ENCODE measurements at regions not wholly inside any gene's neighbourhood (a gene's known extent, or its start where the extent isn't known, plus 50 kb on each side); places are given as distances from the start of the nearest gene placed in this dataset.

DNA sequence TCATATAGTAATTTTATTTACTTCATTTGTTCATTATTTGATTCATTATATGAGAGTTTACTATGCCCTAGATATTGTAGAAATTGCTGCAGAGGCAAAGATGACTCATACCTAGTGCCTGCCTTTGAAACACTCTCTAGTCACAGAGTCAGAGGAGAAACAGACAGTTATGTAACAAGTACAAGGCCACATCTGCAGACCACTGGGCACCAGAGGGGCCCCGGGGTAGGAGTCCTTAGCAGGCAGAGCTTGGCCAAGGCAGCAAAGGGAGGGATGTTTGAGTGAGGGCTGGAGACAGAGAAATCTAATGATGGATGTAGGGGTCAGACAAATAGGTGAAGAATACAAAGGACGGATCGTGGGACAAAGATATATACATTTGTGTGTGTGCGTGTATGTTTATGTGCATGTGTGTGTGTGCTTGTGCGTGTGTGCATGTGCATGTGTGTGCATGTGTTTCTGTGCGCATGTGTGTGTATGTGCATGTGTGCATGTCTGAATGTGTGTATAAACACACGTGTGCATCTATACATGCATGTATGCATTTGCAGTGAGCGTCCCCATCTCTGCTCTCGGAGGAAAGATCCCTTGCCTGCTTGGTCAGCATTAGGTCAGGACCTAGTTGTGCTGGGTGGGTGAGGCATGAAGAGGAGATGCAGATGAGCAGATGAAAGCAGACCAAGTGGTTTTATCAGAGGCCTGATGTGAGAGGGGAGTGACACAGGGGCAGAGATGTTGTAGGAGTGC is 170.6 kb upstream of the MYT1L start:
- TF ChIP-seq, protein P1, sequence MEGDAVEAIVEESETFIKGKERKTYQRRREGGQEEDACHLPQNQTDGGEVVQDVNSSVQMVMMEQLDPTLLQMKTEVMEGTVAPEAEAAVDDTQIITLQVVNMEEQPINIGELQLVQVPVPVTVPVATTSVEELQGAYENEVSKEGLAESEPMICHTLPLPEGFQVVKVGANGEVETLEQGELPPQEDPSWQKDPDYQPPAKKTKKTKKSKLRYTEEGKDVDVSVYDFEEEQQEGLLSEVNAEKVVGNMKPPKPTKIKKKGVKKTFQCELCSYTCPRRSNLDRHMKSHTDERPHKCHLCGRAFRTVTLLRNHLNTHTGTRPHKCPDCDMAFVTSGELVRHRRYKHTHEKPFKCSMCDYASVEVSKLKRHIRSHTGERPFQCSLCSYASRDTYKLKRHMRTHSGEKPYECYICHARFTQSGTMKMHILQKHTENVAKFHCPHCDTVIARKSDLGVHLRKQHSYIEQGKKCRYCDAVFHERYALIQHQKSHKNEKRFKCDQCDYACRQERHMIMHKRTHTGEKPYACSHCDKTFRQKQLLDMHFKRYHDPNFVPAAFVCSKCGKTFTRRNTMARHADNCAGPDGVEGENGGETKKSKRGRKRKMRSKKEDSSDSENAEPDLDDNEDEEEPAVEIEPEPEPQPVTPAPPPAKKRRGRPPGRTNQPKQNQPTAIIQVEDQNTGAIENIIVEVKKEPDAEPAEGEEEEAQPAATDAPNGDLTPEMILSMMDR (IDR thresholded peaks at IDR 0.05), result no peak
- no peak overlapping the region for H3K27ac Mint-ChIP-seq
- intact Hi-C loops (cut with DNase I, micrococcal nuclease), result no loop called here
- no peaks in the 10 kb centered on the region for H3K27me3 ChIP-seq (ENCODE audit: control insufficient read depth in 1 of 2, insufficient read depth in 2 of 2, low read length in 2 of 2)
- ATAC-seq (ENCODE audit: poor library complexity) (no peak), DNase-seq (no peak)
- peaks cover 7% of the 10 kb centered on the region for H3K27me3 Mint-ChIP-seq
- no peak overlapping the region for H3K27ac ChIP-seq (ENCODE audit: low read depth in 1 of 2, low read length in 2 of 2)
- ChIA-PET POLR2A (no interaction called here), CTCF (no interaction called here)
- no peaks in the 10 kb centered on the region for H3K4me1 ChIP-seq (ENCODE audit: insufficient read depth, low read length)
- no peak overlapping the region for H3K4me3 ChIP-seq (ENCODE audit: low read length)
- H3K9me3 ChIP-seq (ENCODE audit: control insufficient read depth in 1 of 2, insufficient read depth in 1 of 2, low read length in 2 of 2), result peaks cover 0 to 6% of the 10 kb centered on the region in 2 experiments
- no peaks in the 10 kb centered on the region for H3K4me1 Mint-ChIP-seq (ENCODE audit: low read depth)
- no peaks in the 10 kb centered on the region for H3K36me3 ChIP-seq (ENCODE audit: insufficient read depth, low read length)
- H3K36me3 Mint-ChIP-seq (ENCODE audit: low read depth), result no peaks in the 10 kb centered on the region
- no peak overlapping the region for H3K4me3 Mint-ChIP-seq
- no peaks in the 10 kb centered on the region for H3K9me3 Mint-ChIP-seq

DNA sequence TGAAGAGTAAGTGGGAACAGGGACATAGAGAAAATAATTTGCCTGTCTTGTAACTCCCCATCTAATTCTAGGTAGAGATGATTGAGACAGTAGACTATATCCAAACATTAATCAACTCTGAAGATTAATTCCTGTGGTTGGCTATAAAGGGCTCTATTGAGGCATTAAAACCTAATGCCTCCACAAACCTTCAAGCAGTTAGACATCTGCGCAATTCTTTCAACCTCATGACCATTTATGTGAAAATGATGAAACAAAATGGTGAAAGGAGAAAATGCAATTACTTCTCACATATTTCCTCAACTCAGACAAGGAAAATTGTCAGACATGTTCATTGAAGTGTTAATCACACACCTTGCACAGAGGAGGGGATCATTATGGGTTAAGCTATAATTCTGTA is 164.5 kb upstream of the MYT1L start:
- H3K4me3 ChIP-seq (ENCODE audit: low read length), result no peak overlapping the region
- CTCF ChIA-PET, result no interaction called here
- H3K27me3 ChIP-seq (ENCODE audit: control insufficient read depth in 1 of 2, insufficient read depth in 2 of 2, low read length in 2 of 2), result no peaks in the 10 kb centered on the region
- ATAC-seq (ENCODE audit: poor library complexity), result no peak
- Mint-ChIP-seq H3K4me1 (ENCODE audit: low read depth) (no peaks in the 10 kb centered on the region), H3K9me3 (no peaks in the 10 kb centered on the region), H3K27me3 (peaks cover 5% of the 10 kb centered on the region), H3K4me3 (no peak overlapping the region), H3K36me3 (ENCODE audit: low read depth) (no peaks in the 10 kb centered on the region), H3K27ac (no peak overlapping the region)
- H3K27ac ChIP-seq (ENCODE audit: low read depth in 1 of 2, low read length in 2 of 2), result no peak overlapping the region
- H3K36me3 ChIP-seq (ENCODE audit: insufficient read depth, low read length), result no peaks in the 10 kb centered on the region
- POLR2A ChIA-PET, result no interaction called here
- peaks cover 0 to 6% of the 10 kb centered on the region in 2 experiments for H3K9me3 ChIP-seq (ENCODE audit: control insufficient read depth in 1 of 2, insufficient read depth in 1 of 2, low read length in 2 of 2)
- no peak for DNase-seq
- intact Hi-C loops (cut with DNase I, micrococcal nuclease), result no loop called here
- no peaks in the 10 kb centered on the region for H3K4me1 ChIP-seq (ENCODE audit: insufficient read depth, low read length)
- TF ChIP-seq, protein P1 (IDR thresholded peaks at IDR 0.05), result no peak

DNA sequence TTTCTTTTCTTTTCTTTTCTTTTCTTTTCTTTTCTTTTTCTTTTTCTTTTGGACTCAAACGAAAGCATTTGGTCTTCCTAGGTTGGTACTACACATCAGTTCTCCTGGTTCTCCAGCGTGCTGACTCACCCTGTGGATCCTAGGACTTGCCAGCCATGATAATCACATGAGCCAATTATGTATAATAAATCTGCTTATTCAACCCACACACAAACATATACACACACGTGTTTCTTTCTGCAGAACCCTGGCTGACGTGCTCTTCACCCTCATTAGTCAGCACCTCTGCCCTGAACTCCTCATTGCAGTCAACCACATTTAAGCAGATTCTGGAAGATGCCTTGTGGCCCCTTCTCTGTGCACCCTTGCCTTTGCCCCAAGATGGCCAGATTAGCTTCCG is 162.4 kb upstream of the MYT1L start:
- Histone ChIP-seq H3K4me3 (ENCODE audit: low read length) (no peak overlapping the region), H3K36me3 (ENCODE audit: insufficient read depth, low read length) (no peaks in the 10 kb centered on the region), H3K4me1 (ENCODE audit: insufficient read depth, low read length) (no peaks in the 10 kb centered on the region), H3K27ac (ENCODE audit: low read depth in 1 of 2, low read length in 2 of 2) (no peak overlapping the region), H3K27me3 (ENCODE audit: control insufficient read depth in 1 of 2, insufficient read depth in 2 of 2, low read length in 2 of 2) (no peaks in the 10 kb centered on the region), H3K9me3 (ENCODE audit: control insufficient read depth in 1 of 2, insufficient read depth in 1 of 2, low read length in 2 of 2) (no peaks in the 10 kb centered on the region)
- no peak overlapping the region for H3K27ac Mint-ChIP-seq
- no peak overlapping the region for H3K4me3 Mint-ChIP-seq
- TF ChIP-seq, protein P1 (IDR thresholded peaks at IDR 0.05), result no peak
- POLR2A ChIA-PET, result no interaction called here
- CTCF ChIA-PET, result no interaction called here
- peaks cover 14% of the 10 kb centered on the region for H3K27me3 Mint-ChIP-seq
- no peak for ATAC-seq (ENCODE audit: poor library complexity)
- no peak for DNase-seq
- intact Hi-C loops (cut with DNase I, micrococcal nuclease), result no loop called here
- H3K9me3 Mint-ChIP-seq, result no peaks in the 10 kb centered on the region
- no peaks in the 10 kb centered on the region for H3K4me1 Mint-ChIP-seq (ENCODE audit: low read depth)
- H3K36me3 Mint-ChIP-seq (ENCODE audit: low read depth), result no peaks in the 10 kb centered on the region

Measured in CD4-positive, alpha-beta T cell (primary cell).